Immature natural killer cell (primary cell): ENCODE measurements at regions not wholly inside any gene's neighbourhood (a gene's known extent, or its start where the extent isn't known, plus 50 kb on each side); places are given as distances from the start of the nearest gene placed in this dataset.
"Not testable (repeated sequence)": the region's sequence is repeated elsewhere in the genome, so short reads cannot be mapped to it uniquely, and the experiment has no call there.

Source experiments
- DNase-seq, 3 donors: peaks; one replicate each; pipeline ENCODE4 v3.0.0; 2022; ENCODE audit warnings: mixed read lengths in 1 of 3
- H3K27ac Mint-ChIP-seq, 6 donors: one replicate each; pipeline ENCODE4 v1.8.0; 2020; ENCODE audit warnings: mixed read lengths in 6 of 6, mild to moderate bottlenecking in 5 of 6, inconsistent platforms in 4 of 6, moderate library complexity in 3 of 6
- H3K27me3 Mint-ChIP-seq, 3 donors: one replicate each; pipeline ENCODE4 v1.8.0; 2020 to 2021; ENCODE audit warnings: low read depth in 3 of 3, mild to moderate bottlenecking in 3 of 3, mixed read lengths in 3 of 3, moderate library complexity in 3 of 3, inconsistent platforms in 1 of 3
- H3K36me3 Mint-ChIP-seq, 3 donors: one replicate each; pipeline ENCODE4 v1.8.0; 2020; ENCODE audit warnings: mixed read lengths in 3 of 3, inconsistent platforms in 2 of 3, mild to moderate bottlenecking in 2 of 3
- H3K4me1 Mint-ChIP-seq, 2 donors: one replicate each; pipeline ENCODE4 v1.8.0; 2020; ENCODE audit warnings: inconsistent platforms in 2 of 2, mild to moderate bottlenecking in 2 of 2, mixed read lengths in 2 of 2, moderate library complexity in 1 of 2
- H3K4me3 Mint-ChIP-seq, 5 donors: one replicate each; pipeline ENCODE4 v1.8.0; 2020; ENCODE audit warnings: mild to moderate bottlenecking in 5 of 5, mixed read lengths in 5 of 5, inconsistent platforms in 3 of 5, moderate library complexity in 3 of 5
- H3K9me3 Mint-ChIP-seq, 6 donors: one replicate each; pipeline ENCODE4 v1.8.0; 2020; ENCODE audit warnings: mild to moderate bottlenecking in 6 of 6, mixed read lengths in 6 of 6, inconsistent platforms in 4 of 6, moderate library complexity in 3 of 6

- no peak overlapping the region for H3K27ac Mint-ChIP-seq
- DNase-seq, result no peak
These were observed 226.9 kb upstream of the NRIP1 start for GRCh38 chr21:15291621-15292266.

DNA sequence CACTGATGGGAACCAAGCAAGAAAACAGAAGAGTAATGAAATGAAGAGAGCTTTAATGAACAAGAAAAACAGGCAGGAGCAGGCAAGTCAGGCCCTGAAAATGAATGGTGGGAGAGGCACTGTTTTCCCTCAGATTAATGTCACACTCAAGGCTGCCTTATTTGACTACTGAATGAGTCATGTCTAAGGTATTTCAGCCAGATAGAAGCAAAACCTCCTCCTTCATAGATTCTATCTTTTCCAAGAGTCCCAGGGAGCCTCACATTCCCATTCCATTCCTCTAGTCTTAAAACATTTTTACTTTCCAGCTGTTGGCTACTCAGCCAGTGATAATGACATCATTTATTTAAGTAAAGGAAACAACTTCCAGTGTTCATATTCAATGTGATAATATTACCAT is 228.4 kb upstream of the NRIP1 start:
- no peak for DNase-seq
- Mint-ChIP-seq H3K4me3 (no peak overlapping the region), H3K27me3 (peaks cover 0 to 4% (median 2%) of the 10 kb centered on the region in 3 donors), H3K4me1 (no peaks in the 10 kb centered on the region), H3K36me3 (no peaks in the 10 kb centered on the region), H3K27ac (no peak overlapping the region), H3K9me3 (no peaks in the 10 kb centered on the region)

More at GRCh38 chr21:15291621-15292266, 226.9 kb upstream of the NRIP1 start:
- Mint-ChIP-seq H3K36me3 (no peaks in the 10 kb centered on the region), H3K27me3 (peaks cover 0 to 2% (median 0%) of the 10 kb centered on the region in 3 donors), H3K9me3 (no peaks in the 10 kb centered on the region), H3K4me3 (no peak overlapping the region), H3K4me1 (no peaks in the 10 kb centered on the region)

GRCh38 chr21:15295875-15296274 is 231.1 kb upstream of the NRIP1 start:
- no peaks in the 10 kb centered on the region for H3K36me3 Mint-ChIP-seq
- DNase-seq, result no peak
- no peak overlapping the region for H3K4me3 Mint-ChIP-seq
- H3K27me3 Mint-ChIP-seq, result peaks cover 0 to 4% (median 4%) of the 10 kb centered on the region in 3 donors
- peaks cover 0 to 2% (median 0%) of the 10 kb centered on the region in 6 donors for H3K9me3 Mint-ChIP-seq
- no peak overlapping the region for H3K27ac Mint-ChIP-seq
- no peaks in the 10 kb centered on the region for H3K4me1 Mint-ChIP-seq

- Mint-ChIP-seq H3K27ac (no peak overlapping the region), H3K27me3 (peaks cover 0 to 4% (median 4%) of the 10 kb centered on the region in 3 donors), H3K9me3 (peaks cover 0 to 2% (median 0%) of the 10 kb centered on the region in 6 donors), H3K4me1 (no peaks in the 10 kb centered on the region), H3K36me3 (no peaks in the 10 kb centered on the region), H3K4me3 (no peak overlapping the region)
- DNase-seq, result no peak
These were observed 233.0 kb upstream of the NRIP1 start for GRCh38 chr21:15297824-15298223.

DNA sequence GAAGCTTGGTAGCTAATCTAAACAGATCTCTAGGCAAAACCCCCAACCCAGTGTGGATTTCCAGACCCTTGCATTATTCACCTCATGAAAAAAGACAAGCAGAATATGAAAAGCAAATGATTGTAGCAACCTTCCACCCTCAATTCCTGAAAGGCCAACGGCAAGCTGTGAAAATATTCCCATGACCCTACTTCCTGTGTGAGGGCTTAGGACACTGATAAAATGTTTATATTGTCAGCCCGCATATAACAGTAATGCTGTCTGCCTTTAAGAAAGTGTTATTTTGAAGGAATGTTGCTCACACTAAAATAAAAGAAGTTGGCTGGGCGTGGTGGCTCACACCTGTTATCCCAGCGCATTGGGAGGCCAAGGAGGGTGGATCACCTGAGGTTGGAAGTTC is 233.5 kb upstream of the NRIP1 start:
- no peak for DNase-seq
- Mint-ChIP-seq H3K27ac (no peak overlapping the region), H3K27me3 (peaks cover 0 to 4% (median 4%) of the 10 kb centered on the region in 3 donors), H3K4me1 (no peaks in the 10 kb centered on the region), H3K4me3 (no peak overlapping the region), H3K36me3 (no peaks in the 10 kb centered on the region), H3K9me3 (peaks cover 0 to 2% (median 0%) of the 10 kb centered on the region in 6 donors)

GRCh38 chr21:15298755-15299154 is 234.0 kb upstream of the NRIP1 start:
- H3K4me3 Mint-ChIP-seq, H3K36me3 Mint-ChIP-seq: not testable (repeated sequence)

DNA sequence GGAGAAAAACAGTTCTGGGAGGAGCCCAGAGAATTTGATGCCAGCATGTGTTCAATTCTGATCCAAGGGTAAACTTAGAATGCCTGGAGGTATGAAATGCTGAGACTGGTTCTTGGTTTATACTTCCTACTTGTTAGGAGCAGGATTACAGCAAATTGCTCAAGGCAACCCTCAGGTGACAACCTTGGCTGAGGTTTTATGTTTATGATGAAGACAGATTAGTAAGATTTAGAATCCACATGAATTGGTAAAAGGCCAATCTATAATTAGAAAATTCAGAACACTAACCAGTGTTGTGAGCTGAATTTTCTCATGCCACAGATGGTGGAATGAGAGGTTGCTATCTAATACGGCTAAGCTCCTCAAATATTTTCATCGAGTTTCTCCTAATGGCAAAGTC is 235.3 kb upstream of the NRIP1 start:
- DNase-seq, result no peak
- no peaks in the 10 kb centered on the region for H3K36me3 Mint-ChIP-seq
- no peak overlapping the region for H3K27ac Mint-ChIP-seq
- H3K4me1 Mint-ChIP-seq, result no peaks in the 10 kb centered on the region
- H3K4me3 Mint-ChIP-seq, result no peak overlapping the region
- H3K9me3 Mint-ChIP-seq, result peaks cover 0 to 2% (median 0%) of the 10 kb centered on the region in 6 donors
- H3K27me3 Mint-ChIP-seq, result peaks cover 0 to 4% (median 4%) of the 10 kb centered on the region in 3 donors

More at GRCh38 chr21:15298755-15299154, 234.0 kb upstream of the NRIP1 start:
- not testable (repeated sequence) for DNase-seq, H3K9me3 Mint-ChIP-seq, H3K4me1 Mint-ChIP-seq, H3K27me3 Mint-ChIP-seq, H3K27ac Mint-ChIP-seq

DNA sequence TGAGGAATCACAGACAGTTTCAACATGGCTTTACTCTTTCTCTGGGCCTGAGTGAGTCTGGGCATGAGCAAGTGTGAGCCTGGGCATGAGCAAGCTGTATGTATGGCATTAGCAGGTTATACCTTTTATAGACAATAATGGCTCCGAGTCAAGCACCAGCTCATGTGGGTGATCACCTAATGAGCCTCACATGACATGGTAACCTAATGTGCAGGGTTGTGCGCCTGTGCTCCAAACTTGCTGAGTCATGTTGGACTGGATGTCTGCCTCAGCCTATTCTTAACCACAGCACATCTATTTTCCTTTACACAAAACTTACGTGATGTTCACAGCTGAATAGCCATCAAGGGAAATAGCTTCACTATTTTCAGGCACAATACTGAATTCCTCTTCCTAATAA is 236.2 kb upstream of the NRIP1 start:
- Mint-ChIP-seq H3K36me3 (no peaks in the 10 kb centered on the region), H3K4me3 (no peak overlapping the region), H3K9me3 (peaks cover 0 to 7% (median 0%) of the 10 kb centered on the region in 6 donors), H3K27ac (no peak overlapping the region), H3K27me3 (peaks cover 1 to 6% (median 2%) of the 10 kb centered on the region in 3 donors), H3K4me1 (no peaks in the 10 kb centered on the region)
- no peak for DNase-seq

- peaks cover 1 to 6% (median 2%) of the 10 kb centered on the region in 3 donors for H3K27me3 Mint-ChIP-seq
- H3K4me3 Mint-ChIP-seq, result no peak overlapping the region
- peaks cover 0 to 7% (median 0%) of the 10 kb centered on the region in 6 donors for H3K9me3 Mint-ChIP-seq
- H3K36me3 Mint-ChIP-seq, result no peaks in the 10 kb centered on the region
- H3K4me1 Mint-ChIP-seq, result no peaks in the 10 kb centered on the region
- H3K27ac Mint-ChIP-seq, result no peak overlapping the region
- no peak for DNase-seq
These were observed 236.9 kb upstream of the NRIP1 start for GRCh38 chr21:15301736-15302135.

GRCh38 chr21:15306271-15306670 is 241.5 kb upstream of the NRIP1 start:
- peaks cover 2 to 4% (median 4%) of the 10 kb centered on the region in 3 donors for H3K27me3 Mint-ChIP-seq

GRCh38 chr21:15308333-15308732 is 243.5 kb upstream of the NRIP1 start:
- no peak overlapping the region for H3K27ac Mint-ChIP-seq
- no peaks in the 10 kb centered on the region for H3K36me3 Mint-ChIP-seq

More at GRCh38 chr21:15306271-15306670, 241.5 kb upstream of the NRIP1 start:
- H3K4me3 Mint-ChIP-seq, result no peak overlapping the region
- no peak overlapping the region for H3K27ac Mint-ChIP-seq
- no peak for DNase-seq
- peaks cover 0 to 5% (median 0%) of the 10 kb centered on the region in 6 donors for H3K9me3 Mint-ChIP-seq
- no peaks in the 10 kb centered on the region for H3K36me3 Mint-ChIP-seq
- no peaks in the 10 kb centered on the region for H3K4me1 Mint-ChIP-seq

DNA sequence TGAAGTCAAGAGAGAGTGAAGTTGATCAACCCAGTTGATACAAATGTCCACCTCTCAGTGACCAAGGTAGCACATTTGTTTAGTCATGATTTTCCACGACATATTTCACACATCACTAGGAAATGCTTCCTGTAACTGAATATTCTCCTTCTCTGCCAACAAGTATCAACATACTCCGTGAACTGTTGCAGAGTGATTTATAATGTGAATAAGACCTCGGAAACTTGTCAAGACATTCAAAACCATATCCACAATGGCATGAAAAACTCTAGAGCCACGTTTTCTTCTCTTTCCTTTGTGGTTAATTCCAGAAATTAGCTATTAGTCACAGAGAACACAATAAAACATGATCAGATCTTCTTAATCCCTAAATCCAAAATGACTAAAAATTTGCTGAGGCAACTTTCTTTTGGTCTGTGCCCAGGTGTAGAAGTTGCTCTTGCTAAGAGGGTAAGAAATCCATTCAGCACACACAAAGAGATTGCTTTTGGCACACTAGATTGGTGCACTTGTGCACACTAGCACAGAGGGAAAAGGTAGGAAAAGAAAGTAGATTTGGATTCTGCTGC is 244.3 kb upstream of the NRIP1 start:
- Mint-ChIP-seq H3K4me3 (no peak overlapping the region), H3K9me3 (peaks cover 0 to 5% (median 0%) of the 10 kb centered on the region in 6 donors), H3K27ac (no peak overlapping the region), H3K4me1 (no peaks in the 10 kb centered on the region), H3K36me3 (no peaks in the 10 kb centered on the region), H3K27me3 (peaks cover 2 to 4% (median 4%) of the 10 kb centered on the region in 3 donors)
- no peak for DNase-seq

More at GRCh38 chr21:15308333-15308732, 243.5 kb upstream of the NRIP1 start:
- DNase-seq, result no peak
- Mint-ChIP-seq H3K9me3 (peaks cover 0 to 5% (median 0%) of the 10 kb centered on the region in 6 donors), H3K4me1 (no peaks in the 10 kb centered on the region), H3K4me3 (no peak overlapping the region), H3K27me3 (peaks cover 2 to 4% (median 4%) of the 10 kb centered on the region in 3 donors)

DNA sequence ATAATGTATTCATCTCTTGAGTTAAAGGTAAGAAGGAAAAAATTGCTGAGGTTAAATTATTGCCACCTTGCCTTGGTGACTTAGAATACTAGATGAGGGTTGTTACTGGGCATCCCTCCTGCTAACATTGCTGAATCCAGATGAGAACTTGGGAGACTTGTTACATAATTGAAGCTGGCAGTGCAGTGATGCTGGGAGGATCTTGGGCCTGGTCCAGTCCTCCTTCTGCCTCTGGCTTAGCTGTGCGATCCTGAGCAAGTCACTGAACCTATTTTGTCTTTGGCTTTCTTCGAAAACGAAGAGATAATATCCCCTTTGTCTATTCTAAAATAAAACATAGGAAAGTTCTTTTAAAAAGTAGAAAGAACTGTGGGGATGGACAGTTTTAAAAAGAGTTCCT is 244.9 kb upstream of the NRIP1 start:
- H3K36me3 Mint-ChIP-seq, result no peaks in the 10 kb centered on the region
- peaks cover 2 to 4% (median 4%) of the 10 kb centered on the region in 3 donors for H3K27me3 Mint-ChIP-seq
- no peak overlapping the region for H3K27ac Mint-ChIP-seq
- H3K9me3 Mint-ChIP-seq, result peaks cover 0 to 5% (median 0%) of the 10 kb centered on the region in 6 donors
- no peaks in the 10 kb centered on the region for H3K4me1 Mint-ChIP-seq
- DNase-seq, result no peak
- no peak overlapping the region for H3K4me3 Mint-ChIP-seq

DNA sequence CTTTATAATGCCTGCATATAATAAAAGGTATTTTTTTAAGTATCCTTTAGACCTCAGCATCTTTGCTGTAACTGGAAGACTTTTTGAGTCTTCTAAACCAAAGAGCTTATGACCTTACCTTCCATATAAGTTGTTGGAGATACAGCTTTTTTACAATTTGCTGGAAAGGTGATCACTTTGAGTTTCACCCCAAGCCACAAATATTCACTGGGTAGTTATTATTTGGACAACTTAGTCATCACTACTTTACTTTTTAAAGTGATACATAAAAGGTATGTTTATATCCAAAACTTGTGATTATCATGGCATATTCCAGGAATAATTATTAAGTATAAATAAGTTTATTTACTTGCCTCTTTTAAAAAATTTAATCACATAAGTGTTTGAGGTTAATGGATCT is 246.7 kb upstream of the NRIP1 start:
- no peak overlapping the region for H3K4me3 Mint-ChIP-seq
- peaks cover 2 to 3% (median 2%) of the 10 kb centered on the region in 3 donors for H3K27me3 Mint-ChIP-seq
- H3K4me1 Mint-ChIP-seq, result no peaks in the 10 kb centered on the region
- no peaks in the 10 kb centered on the region for H3K9me3 Mint-ChIP-seq
- no peak for DNase-seq
- H3K27ac Mint-ChIP-seq, result no peak overlapping the region
- no peaks in the 10 kb centered on the region for H3K36me3 Mint-ChIP-seq
